Keratinocyte (primary cell): ENCODE measurements at regions not wholly inside any gene's neighbourhood (a gene's known extent, or its start where the extent isn't known, plus 50 kb on each side); places are given as distances from the start of the nearest gene placed in this dataset.
A peak's percentile ranks its signal among the peaks of the same experiment; 100 is the strongest.

Source experiments
- DNase-seq: peaks from one replicate; pipeline ENCODE4 v3.0.0-alpha.2; 2011; ENCODE audit warnings: low read depth, missing footprints, low spot score
- FAIRE-seq: peaks from 2 replicates; lab custom pipeline; 2011; peaks lifted over from hg19 to GRCh38; lab: Jason Lieb, UNC
- H2AFZ ChIP-seq: 2 replicates; pipeline ENCODE4 v1.6.0; 2012; ENCODE audit warnings: low read length, control low read depth, inconsistent platforms; ENCODE audit not compliant: control insufficient read depth
- H3K27ac ChIP-seq: 2 replicates; pipeline ENCODE4 v1.5.1; 2011; ENCODE audit warnings: low read length; ENCODE audit not compliant: control insufficient read depth, insufficient read depth
- H3K27me3 ChIP-seq: 3 replicates; pipeline ENCODE4 v1.6.0; 2011; ENCODE audit warnings: low read length; ENCODE audit not compliant: control insufficient read depth, insufficient read depth; ENCODE audit errors: extremely low read depth
- H3K36me3 ChIP-seq, 2 experiments: 2 replicates in 1 of 2; 3 replicates in 1 of 2; pipeline ENCODE4 v1.5.1; 2011; ENCODE audit warnings: low read length in 2 of 2, mild to moderate bottlenecking in 1 of 2; ENCODE audit not compliant: control insufficient read depth in 2 of 2, insufficient read depth in 2 of 2; ENCODE audit errors: extremely low read depth in 1 of 2
- H3K4me1 ChIP-seq: 3 replicates; pipeline ENCODE4 v1.5.1; 2011; ENCODE audit warnings: low read length; ENCODE audit not compliant: control insufficient read depth, insufficient read depth; ENCODE audit errors: extremely low read depth
- H3K4me2 ChIP-seq: 3 replicates; pipeline ENCODE4 v1.6.0; 2011; ENCODE audit warnings: low read depth, low read length; ENCODE audit not compliant: control insufficient read depth, insufficient read depth; ENCODE audit errors: extremely low read depth
- H3K4me3 ChIP-seq, 3 experiments: fragments of 200-600 bp in 1 of 3; sonication (generic) in 1 of 3; 2 replicates in 2 of 3; 3 replicates in 1 of 3; pipeline ENCODE4 v1.5.1; 2011 to 2016; ENCODE audit warnings: low read length in 3 of 3, mild to moderate bottlenecking in 3 of 3, control low read depth in 2 of 3, inconsistent platforms in 1 of 3, low read depth in 1 of 3, mixed read lengths in 1 of 3, mixed run types in 1 of 3, moderate library complexity in 1 of 3; ENCODE audit not compliant: control insufficient read depth in 2 of 3, insufficient read depth in 2 of 3; ENCODE audit errors: extremely low read depth in 1 of 3
- H3K79me2 ChIP-seq: 2 replicates; pipeline ENCODE4 v1.6.0; 2012; ENCODE audit warnings: low read length; ENCODE audit not compliant: control insufficient read depth, insufficient read depth
- H3K9ac ChIP-seq: 3 replicates; pipeline ENCODE4 v1.6.0; 2011; ENCODE audit warnings: low read length; ENCODE audit not compliant: control insufficient read depth, insufficient read depth; ENCODE audit errors: extremely low read depth
- H3K9me1 ChIP-seq: 3 replicates; pipeline ENCODE4 v1.6.0; 2011; ENCODE audit warnings: low read length; ENCODE audit not compliant: control insufficient read depth, insufficient read depth; ENCODE audit errors: extremely low read depth
- H3K9me3 ChIP-seq: 2 replicates; pipeline ENCODE4 v1.5.1; 2012; ENCODE audit warnings: low read depth, low read length; ENCODE audit not compliant: control insufficient read depth
- H4K20me1 ChIP-seq: 3 replicates; pipeline ENCODE4 v1.6.0; 2011; ENCODE audit warnings: low read length; ENCODE audit not compliant: control insufficient read depth, insufficient read depth; ENCODE audit errors: extremely low read depth
- CTCF ChIP-seq, 3 experiments: IDR thresholded peaks in 1 of 3; conservative IDR thresholded peaks in 1 of 3; optimal IDR thresholded peaks in 1 of 3; 2 replicates in 2 of 3; 3 replicates in 1 of 3; pipeline versions ENCODE3 to v1.5.1; 2011; ENCODE audit warnings: low read length in 3 of 3, mild to moderate bottlenecking in 3 of 3, moderate library complexity in 2 of 3, control low read depth in 1 of 3, inconsistent platforms in 1 of 3; ENCODE audit not compliant: insufficient read depth in 2 of 3; ENCODE audit errors: extremely low read depth in 1 of 3
- EZH2 ChIP-seq: IDR thresholded peaks from one replicate; pipeline ENCODE4 v1.6.1; 2012; ENCODE audit warnings: inconsistent platforms, mild to moderate bottlenecking, low read length, moderate library complexity
- dilution Hi-C: fragments of 300-500 bp; cut with MboI; formaldehyde crosslinking; loops from one replicate; pipeline ENCODE4 v1.7.0; 2020; ENCODE audit warnings: low sequenced_read_pairs; ENCODE audit not compliant: extremely low pct_ligation_motif_present

- Histone ChIP-seq H3K9me1 (no peaks in the 10 kb centered on the region), H3K4me1 (peaks cover 15% of the 10 kb centered on the region), H3K36me3 (no peaks in the 10 kb centered on the region), H4K20me1 (no peaks in the 10 kb centered on the region), H3K9ac (no peak overlapping the region), H3K79me2 (no peaks in the 10 kb centered on the region), H3K27ac (no peak overlapping the region), H2AFZ (no peak overlapping the region), H3K4me2 (no peak overlapping the region), H3K4me3 (no peak overlapping the region), H3K27me3 (no peaks in the 10 kb centered on the region), H3K9me3 (no peaks in the 10 kb centered on the region)
- FAIRE-seq (no peak), DNase-seq (no peak)
- TF ChIP-seq CTCF (optimal IDR thresholded peaks at IDR 0.05 in 1 of 3, IDR thresholded peaks at IDR 0.05 in 1 of 3, conservative IDR thresholded peaks at IDR 0.05 in 1 of 3; ENCODE audit: extremely low read depth in 1 of 3, insufficient read depth in 2 of 3, low read length in 3 of 3): no peak
- TF ChIP-seq EZH2: no peak
- dilution Hi-C loops: no loop called here
Measured at GRCh38 chr20:19835533-19836222, 77.6 kb downstream of the RIN2 start.

GRCh38 chr20:19838468-19838867 is 80.4 kb downstream of the RIN2 start:
- Histone ChIP-seq H3K9ac (no peak overlapping the region), H3K9me3 (no peaks in the 10 kb centered on the region), H3K4me2 (no peak overlapping the region), H4K20me1 (no peaks in the 10 kb centered on the region), H3K4me3 (no peak overlapping the region), H3K27me3 (no peaks in the 10 kb centered on the region), H3K9me1 (no peaks in the 10 kb centered on the region), H2AFZ (peak overlapping the region; percentile 2), H3K36me3 (no peaks in the 10 kb centered on the region), H3K79me2 (no peaks in the 10 kb centered on the region), H3K4me1 (peaks cover 15% of the 10 kb centered on the region), H3K27ac (no peak overlapping the region)
- FAIRE-seq: peak; percentile 36
- dilution Hi-C loops: no loop called here
- DNase-seq: no peak
- TF ChIP-seq CTCF (optimal IDR thresholded peaks at IDR 0.05 in 1 of 3, IDR thresholded peaks at IDR 0.05 in 1 of 3, conservative IDR thresholded peaks at IDR 0.05 in 1 of 3; ENCODE audit: extremely low read depth in 1 of 3, insufficient read depth in 2 of 3, low read length in 3 of 3): no peak
- TF ChIP-seq EZH2: no peak
